HG03097 (cell line): ENCODE measurements at regions not wholly inside any gene's neighbourhood (a gene's known extent, or its start where the extent isn't known, plus 50 kb on each side); places are given as distances from the start of the nearest gene placed in this dataset.

ENCODE experiments used
- ATAC-seq: cut with Tn5 transposase; IDR thresholded peaks from one replicate; pipeline ENCODE4 v1.9.1; 2021; ENCODE audit not compliant: unreplicated experiment, low FRiP score

DNA sequence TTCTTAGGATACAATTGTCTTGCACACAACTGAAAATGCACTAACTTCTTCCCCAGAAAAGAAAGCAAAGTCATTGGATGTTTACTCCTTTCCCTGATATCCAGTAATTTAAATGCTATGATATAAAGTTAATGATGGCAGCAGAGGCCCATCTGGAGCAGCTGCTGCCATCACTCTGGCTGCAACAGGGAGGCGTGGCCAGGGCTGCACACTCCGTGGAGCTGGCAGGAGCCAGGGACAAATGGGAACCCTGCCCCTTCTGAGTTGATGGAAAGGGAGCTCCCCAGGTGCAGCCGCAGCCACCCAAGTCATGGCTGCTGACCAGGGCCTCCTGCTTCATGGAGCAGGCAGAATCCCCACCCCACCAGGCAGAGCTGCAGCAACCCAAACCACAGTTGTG, 72.6 kb upstream of the ALDH1A3 start:
- no peak for ATAC-seq

DNA sequence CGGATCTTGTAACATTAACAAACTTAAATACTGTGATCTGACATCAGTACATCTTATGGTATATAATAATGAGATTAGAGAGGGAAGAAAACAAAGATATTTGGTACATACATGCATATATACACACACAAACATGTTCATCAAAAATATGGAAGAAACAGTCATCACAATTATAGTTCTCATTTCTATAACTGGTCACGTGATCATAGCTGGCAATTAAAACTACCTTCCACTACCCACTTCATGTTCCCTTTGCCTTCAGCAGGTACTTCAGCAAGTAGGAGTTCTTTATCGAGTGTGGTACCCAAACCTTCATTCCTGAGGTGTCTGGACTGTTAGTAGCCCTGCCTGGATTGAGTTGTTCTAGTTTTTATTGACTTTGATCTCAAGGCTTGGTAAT, 70.9 kb upstream of the ALDH1A3 start:
- no peak for ATAC-seq

DNA sequence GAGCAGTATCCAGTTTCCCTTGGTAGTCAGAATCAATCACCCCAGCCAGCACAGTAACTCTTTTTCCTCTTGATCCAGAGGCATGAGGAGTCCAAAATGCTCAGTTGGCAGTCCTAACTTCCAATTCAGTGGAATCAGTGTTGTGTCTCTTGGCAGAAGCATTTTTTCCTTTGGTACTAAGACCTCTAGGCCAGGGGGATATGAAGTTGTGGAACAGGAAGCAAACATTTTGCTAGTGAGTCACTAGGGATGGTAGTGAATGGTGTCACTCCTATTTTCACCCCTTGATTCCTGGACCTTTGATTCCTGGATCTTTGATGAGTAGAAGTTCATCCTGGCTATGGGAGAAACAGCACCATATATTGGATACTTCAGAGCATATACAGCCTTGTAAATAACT, 70.5 kb upstream of the ALDH1A3 start:
- no peak for ATAC-seq

DNA sequence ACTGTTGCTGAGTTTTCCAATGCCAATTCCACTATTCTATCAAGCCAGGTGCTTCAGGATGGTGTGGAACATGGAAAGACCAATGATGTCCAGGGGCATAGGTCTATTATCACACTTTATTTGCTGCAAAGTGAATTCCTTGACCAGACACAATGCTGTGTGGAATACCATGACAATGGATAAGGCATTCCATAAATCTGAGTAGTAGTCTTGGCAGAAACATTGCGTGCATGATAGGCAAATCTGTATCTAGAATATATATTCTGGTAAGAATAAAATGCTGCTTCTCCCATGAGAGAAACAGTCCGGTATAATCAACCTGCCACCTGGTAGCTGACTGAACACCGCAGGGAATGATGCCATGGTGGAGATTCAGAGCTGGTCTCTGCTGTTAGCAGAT, 70.0 kb upstream of the ALDH1A3 start:
- no peak for ATAC-seq

DNA sequence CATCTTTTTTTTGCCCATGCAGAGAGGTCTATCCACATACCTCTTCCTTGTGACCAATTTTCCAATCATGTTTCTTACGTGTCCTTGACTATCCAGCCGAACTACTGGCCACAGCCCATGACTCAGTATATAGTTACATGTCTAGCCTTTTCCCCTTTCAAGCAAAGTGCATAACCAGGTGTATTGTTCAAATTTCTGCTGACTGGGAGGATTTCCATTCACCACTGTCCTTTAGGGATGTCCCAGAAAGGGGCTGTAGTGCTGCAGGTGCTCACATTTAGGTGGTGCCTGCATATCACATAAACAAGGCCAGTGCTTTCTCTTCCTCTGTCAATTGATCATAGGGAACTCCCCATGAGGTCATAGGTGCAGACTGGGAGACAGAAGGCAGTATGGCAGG, 69.4 kb upstream of the ALDH1A3 start:
- no peak for ATAC-seq

DNA sequence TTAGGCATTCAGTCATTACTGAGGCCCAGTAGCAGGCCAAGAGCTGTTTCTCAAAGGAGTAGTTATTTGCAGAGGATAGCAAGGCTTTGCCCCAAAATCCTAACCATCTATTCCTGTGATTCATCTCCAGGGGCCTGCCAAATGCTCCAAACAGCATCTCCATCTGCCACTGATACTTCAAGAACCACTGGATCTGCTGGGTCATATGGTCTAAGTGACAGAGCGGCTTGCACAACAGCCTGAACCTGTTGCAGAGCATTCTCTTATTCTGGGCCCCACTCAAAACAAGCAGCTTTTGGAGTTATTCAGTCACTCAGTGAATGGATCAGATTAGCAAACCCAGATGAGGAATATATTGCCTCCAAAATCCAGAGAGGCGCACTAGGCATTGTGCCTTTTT, 68.8 kb upstream of the ALDH1A3 start:
- no peak for ATAC-seq

DNA sequence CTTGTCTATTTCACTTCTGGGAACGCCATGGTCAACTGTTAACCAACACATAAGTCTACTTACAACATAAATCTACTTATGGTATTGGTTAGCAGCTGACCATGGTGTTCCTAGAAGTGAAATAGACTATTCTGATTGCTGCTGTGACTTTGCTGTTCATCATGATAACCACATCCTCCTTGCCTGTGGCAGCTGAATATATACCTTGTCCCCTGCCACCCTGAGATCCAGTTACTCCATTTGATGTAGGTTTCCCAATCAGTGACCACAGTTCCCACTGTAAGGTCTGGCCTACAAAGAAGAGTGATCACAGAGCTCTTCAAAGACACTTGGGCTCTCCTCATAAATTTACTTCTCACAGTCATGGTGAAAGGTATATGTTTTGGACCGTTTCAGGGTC, 66.8 kb upstream of the ALDH1A3 start:
- no peak for ATAC-seq

DNA sequence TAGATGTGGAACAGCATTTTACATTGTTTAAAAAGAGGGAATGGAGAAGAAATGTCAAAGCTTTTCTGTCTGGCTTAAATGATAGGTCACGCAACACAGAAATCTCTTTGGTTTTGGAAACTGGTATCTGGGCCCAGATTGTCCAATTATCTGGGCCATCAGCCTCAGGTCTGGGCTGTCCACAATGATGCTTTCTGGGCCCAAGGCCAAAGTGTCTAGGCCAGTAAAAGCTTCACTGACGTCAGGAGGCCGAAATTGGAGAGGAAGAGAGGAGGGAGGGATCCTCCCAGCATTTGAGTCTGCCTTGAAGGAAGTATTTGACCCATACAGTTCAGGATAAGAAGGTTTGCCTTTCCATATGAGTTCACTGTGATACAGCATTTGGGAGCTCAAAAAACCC, 60.7 kb upstream of the ALDH1A3 start:
- ATAC-seq, result no peak

DNA sequence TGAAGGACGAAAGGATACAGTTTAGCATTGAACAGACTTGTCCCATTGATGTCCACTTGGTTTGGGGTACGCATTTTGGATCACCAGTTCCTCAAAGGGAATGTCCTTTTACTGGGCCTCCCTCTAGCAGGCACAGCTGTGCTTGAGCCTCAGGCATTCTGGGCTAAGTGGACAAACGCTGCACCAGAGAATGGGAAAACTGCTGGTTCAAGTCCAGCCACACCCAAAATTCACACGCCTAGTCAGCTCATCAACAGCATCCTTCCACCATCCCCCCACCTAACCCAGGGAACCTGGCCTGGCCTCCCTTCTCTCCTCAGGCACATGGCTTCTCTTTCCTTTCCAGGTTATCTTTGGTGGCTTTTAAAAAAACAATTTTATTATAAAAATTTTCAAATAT, 59.1 kb upstream of the ALDH1A3 start:
- no peak for ATAC-seq

DNA sequence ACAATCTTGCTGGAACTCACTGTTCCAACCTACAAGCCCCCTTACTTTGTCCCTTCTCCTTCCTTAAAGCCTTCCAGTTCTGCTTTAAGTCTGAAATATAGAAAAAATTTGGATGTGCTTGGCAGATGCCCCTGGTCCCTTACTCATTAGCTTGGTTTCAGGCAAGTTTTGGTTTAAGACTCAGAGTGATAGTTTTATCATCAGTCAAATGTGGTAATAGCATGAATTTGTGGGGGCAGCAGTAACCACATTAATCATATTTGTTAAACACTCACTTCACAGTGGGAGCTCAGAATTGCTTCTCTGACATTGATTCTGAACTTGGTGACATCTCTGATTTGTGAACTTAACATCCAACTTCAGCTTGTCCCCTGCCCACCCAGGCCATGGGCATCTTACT, 58.3 kb upstream of the ALDH1A3 start:
- no peak for ATAC-seq

DNA sequence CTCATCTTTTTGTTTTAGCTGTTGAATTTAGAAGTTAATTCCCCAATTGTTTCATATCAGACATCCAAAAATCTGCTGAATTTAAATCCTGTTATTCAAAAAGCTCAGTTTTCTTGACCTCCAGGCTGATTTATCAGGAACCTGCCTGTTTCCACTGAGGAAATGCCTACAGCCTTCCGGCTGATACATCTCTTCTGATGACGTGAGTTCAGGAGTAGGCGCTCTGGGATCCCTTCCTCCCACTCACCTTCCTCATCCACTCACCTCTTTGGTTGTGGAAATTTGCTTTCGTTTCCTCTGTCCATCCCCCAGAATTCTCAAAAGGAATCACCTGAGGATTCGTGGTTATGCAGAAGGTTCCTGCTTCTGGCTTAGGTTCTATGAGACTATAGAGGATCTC, 55.4 kb upstream of the ALDH1A3 start:
- ATAC-seq, result no peak

DNA sequence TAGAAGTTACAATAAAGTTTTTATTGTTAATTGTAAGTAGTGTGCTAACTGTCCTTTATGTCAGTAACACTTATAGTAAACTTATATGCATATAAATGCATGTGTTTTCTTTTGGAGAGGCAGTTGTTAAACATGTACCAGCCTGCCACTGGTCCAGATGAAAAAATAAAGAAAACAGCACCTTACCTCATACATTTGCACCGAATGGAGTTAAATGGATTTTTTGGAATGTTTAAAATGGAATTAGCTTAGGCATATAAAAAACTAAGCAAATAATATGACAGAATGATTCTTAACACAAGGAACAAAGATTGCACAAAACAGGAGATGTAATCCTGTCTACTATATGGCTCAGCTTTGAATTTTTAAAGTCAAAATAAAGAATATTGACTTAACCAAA, 50.2 kb upstream of the ALDH1A3 start:
- no peak for ATAC-seq
